Uterus (tissue), 3 donors: ENCODE measurements at regions not wholly inside any gene's neighbourhood (a gene's known extent, or its start where the extent isn't known, plus 50 kb on each side); places are given as distances from the start of the nearest gene placed in this dataset.

ENCODE experiments used
- DNase-seq, 2 donors: peaks; one replicate each; pipeline ENCODE4 v3.0.0-alpha.2; 2019 to 2020
- H3K27ac ChIP-seq, 2 donors: fragments of 200-600 bp; sonication (generic); 1 replicate in 1 of 2; 2 replicates in 1 of 2; pipeline ENCODE4 v1.5.1; 2016 to 2018
- H3K27me3 ChIP-seq, 2 donors: fragments of 200-600 bp; sonication (generic); one replicate each; pipeline ENCODE4 v1.5.1; 2018 to 2019; ENCODE audit warnings: control low read depth in 1 of 2
- H3K36me3 ChIP-seq, 2 donors: fragments of 200-600 bp; sonication (generic); one replicate each; pipeline ENCODE4 v1.5.1; 2019; ENCODE audit warnings: control low read depth in 1 of 2
- H3K4me1 ChIP-seq, 2 donors: fragments of 200-600 bp; sonication (generic); one replicate each; pipeline ENCODE4 v1.5.1; 2018 to 2019; ENCODE audit warnings: control low read depth in 1 of 2
- H3K4me3 ChIP-seq, 2 donors: fragments of 200-600 bp; sonication (generic); 1 replicate in 1 of 2; 2 replicates in 1 of 2; pipeline ENCODE4 v1.5.1; 2018 to 2019; ENCODE audit warnings: mild to moderate bottlenecking in 1 of 2
- H3K9me3 ChIP-seq, 2 donors: fragments of 200-600 bp; sonication (generic); one replicate each; pipeline ENCODE4 v1.5.1; 2019; ENCODE audit warnings: control low read depth in 1 of 2
- CTCF ChIP-seq, 4 experiments: fragments of 200-600 bp in 2 of 4; fragments of 450-650 bp in 2 of 4; sonication (generic) in 2 of 4; IDR thresholded peaks; one replicate each; pipeline ENCODE4 v1.5.1; 2016 to 2019; ENCODE audit warnings: antibody characterized with exemption in 4 of 4, mild to moderate bottlenecking in 2 of 4, moderate library complexity in 1 of 4
- POLR2A ChIP-seq, 2 donors: fragments of 450-650 bp; IDR thresholded peaks; one replicate each; pipeline ENCODE4 v1.6.1; 2016; ENCODE audit warnings: antibody characterized with exemption in 2 of 2, mild to moderate bottlenecking in 1 of 2, moderate library complexity in 1 of 2
- intact Hi-C: fragments of 100-400 bp; cut with DNase I; formaldehyde crosslinking; loops from one replicate; pipeline ENCODE4 v1.15.1; 2023; ENCODE audit warnings: low total_unique reads
- donor health status: DM: yes; HTN: yes; CAD: no.

- no peak for TF ChIP-seq POLR2A (IDR thresholded peaks at IDR 0.05)
- no peak for TF ChIP-seq CTCF (IDR thresholded peaks at IDR 0.05)
- no peaks in the 10 kb centered on the region for H3K9me3 ChIP-seq
- no peak overlapping the region for H3K4me3 ChIP-seq
- DNase-seq, result no peak
- H3K4me1 ChIP-seq, result no peaks in the 10 kb centered on the region
- no peaks in the 10 kb centered on the region for H3K27me3 ChIP-seq
- intact Hi-C loops, result no loop called here
- H3K27ac ChIP-seq, result no peak overlapping the region
- no peaks in the 10 kb centered on the region for H3K36me3 ChIP-seq
Observed at GRCh38 chr22:49510718-49511117, 317.0 kb downstream of the BRD1 start.

- Histone ChIP-seq H3K4me3 (no peak overlapping the region), H3K27me3 (no peaks in the 10 kb centered on the region), H3K27ac (no peak overlapping the region), H3K9me3 (no peaks in the 10 kb centered on the region), H3K4me1 (no peaks in the 10 kb centered on the region), H3K36me3 (no peaks in the 10 kb centered on the region)
- TF ChIP-seq CTCF (IDR thresholded peaks at IDR 0.05) (no peak), POLR2A (IDR thresholded peaks at IDR 0.05) (no peak)
- intact Hi-C loops, result loop anchor here (5.0 kb wide), 1 partner anchor 53 kb away; no protein-coding TSS in a partner anchor
- no peak for DNase-seq
Observed at GRCh38 chr22:49509016-49509415, 318.7 kb downstream of the BRD1 start.

GRCh38 chr22:49508561-49508960, 319.1 kb downstream of the BRD1 start:
- H3K36me3 ChIP-seq, result no peaks in the 10 kb centered on the region

GRCh38 chr22:49507607-49508292, 319.9 kb downstream of the BRD1 start:
- H3K36me3 ChIP-seq, result no peaks in the 10 kb centered on the region
- H3K4me3 ChIP-seq, result no peak overlapping the region
- no peaks in the 10 kb centered on the region for H3K9me3 ChIP-seq
- intact Hi-C loops, result loop anchor here (5.0 kb wide), 1 partner anchor 55 kb away; no protein-coding TSS in a partner anchor
- no peak overlapping the region for H3K27ac ChIP-seq
- no peaks in the 10 kb centered on the region for H3K4me1 ChIP-seq
- TF ChIP-seq CTCF (IDR thresholded peaks at IDR 0.05) (no peak), POLR2A (IDR thresholded peaks at IDR 0.05) (no peak)
- DNase-seq, result no peak
- H3K27me3 ChIP-seq, result no peaks in the 10 kb centered on the region

More at GRCh38 chr22:49508561-49508960, 319.1 kb downstream of the BRD1 start:
- DNase-seq, result no peak
- intact Hi-C loops, result loop anchor here (5.0 kb wide), 1 partner anchor 54 kb away; no protein-coding TSS in a partner anchor
- H3K27me3 ChIP-seq, result no peaks in the 10 kb centered on the region
- no peaks in the 10 kb centered on the region for H3K9me3 ChIP-seq
- no peak overlapping the region for H3K4me3 ChIP-seq
- H3K27ac ChIP-seq, result no peak overlapping the region
- no peak for TF ChIP-seq POLR2A (IDR thresholded peaks at IDR 0.05)
- no peak for TF ChIP-seq CTCF (IDR thresholded peaks at IDR 0.05)
- no peaks in the 10 kb centered on the region for H3K4me1 ChIP-seq

- Histone ChIP-seq H3K36me3 (no peaks in the 10 kb centered on the region), H3K4me3 (no peak overlapping the region), H3K9me3 (no peaks in the 10 kb centered on the region), H3K27ac (no peak overlapping the region), H3K4me1 (no peaks in the 10 kb centered on the region), H3K27me3 (no peaks in the 10 kb centered on the region)
- intact Hi-C loops, result loop anchor here (5.0 kb wide), 1 partner anchor 56 kb away; no protein-coding TSS in a partner anchor
- TF ChIP-seq CTCF (IDR thresholded peaks at IDR 0.05), result no peak
- no peak for TF ChIP-seq POLR2A (IDR thresholded peaks at IDR 0.05)
- DNase-seq, result no peak
Observed at GRCh38 chr22:49506010-49506400, 321.7 kb downstream of the BRD1 start.
